Naive B cell (primary cell): ENCODE measurements at regions not wholly inside any gene's neighbourhood (a gene's known extent, or its start where the extent isn't known, plus 50 kb on each side); places are given as distances from the start of the nearest gene placed in this dataset.

ENCODE experiments used
- ATAC-seq, 2 donors: fragments of 150-1000 bp; cut with Tn5 transposase; 2 replicates each; pipeline ENCODE4 v1.10.0; 2021; ENCODE audit warnings: low read depth in 2 of 2, mild to moderate bottlenecking in 2 of 2, moderate library complexity in 2 of 2
- DNase-seq: peaks from one replicate; pipeline ENCODE4 v3.0.0; 2022
- H3K27ac Mint-ChIP-seq, 6 donors: one replicate each; pipeline ENCODE4 v1.8.0; 2020 to 2022; ENCODE audit warnings: mild to moderate bottlenecking in 6 of 6, mixed read lengths in 6 of 6, moderate library complexity in 5 of 6, inconsistent platforms in 2 of 6
- H3K27me3 Mint-ChIP-seq, 3 donors: one replicate each; pipeline ENCODE4 v1.8.0; 2021 to 2022; ENCODE audit warnings: mixed read lengths in 3 of 3, mild to moderate bottlenecking in 1 of 3
- H3K36me3 Mint-ChIP-seq, 2 donors: one replicate each; pipeline ENCODE4 v1.8.0; 2020 to 2022; ENCODE audit warnings: mixed read lengths in 2 of 2, inconsistent platforms in 1 of 2, mild to moderate bottlenecking in 1 of 2
- H3K4me1 Mint-ChIP-seq, 3 donors: one replicate each; pipeline ENCODE4 v1.8.0; 2020 to 2022; ENCODE audit warnings: mixed read lengths in 3 of 3, inconsistent platforms in 1 of 3, mild to moderate bottlenecking in 1 of 3, moderate library complexity in 1 of 3
- H3K4me3 Mint-ChIP-seq, 8 donors: one replicate each; pipeline ENCODE4 v1.8.0; 2020 to 2022; ENCODE audit warnings: mild to moderate bottlenecking in 8 of 8, mixed read lengths in 8 of 8, moderate library complexity in 8 of 8, inconsistent platforms in 2 of 8
- H3K9me3 Mint-ChIP-seq, 7 donors: one replicate each; pipeline ENCODE4 v1.8.0; 2020 to 2022; ENCODE audit warnings: mixed read lengths in 7 of 7, mild to moderate bottlenecking in 5 of 7, inconsistent platforms in 2 of 7, moderate library complexity in 1 of 7

- no peak overlapping the region for H3K4me3 Mint-ChIP-seq
Observed at GRCh38 chr11:129595038-129595962, 219.7 kb downstream of the BARX2 start.

GRCh38 chr11:129596351-129596750 lies 219.3 kb upstream of the TMEM45B start:
- Mint-ChIP-seq H3K27ac (no peak overlapping the region), H3K4me1 (no peaks in the 10 kb centered on the region), H3K36me3 (no peaks in the 10 kb centered on the region), H3K9me3 (peaks cover 0 to 7% (median 3%) of the 10 kb centered on the region in 7 donors), H3K27me3 (peaks cover 0 to 8% (median 5%) of the 10 kb centered on the region in 3 donors), H3K4me3 (no peak overlapping the region)
- no peak for DNase-seq
- ATAC-seq = no peak

More at GRCh38 chr11:129595038-129595962, 219.7 kb downstream of the BARX2 start:
- Mint-ChIP-seq H3K27ac (no peak overlapping the region), H3K27me3 (peaks cover 0 to 8% (median 5%) of the 10 kb centered on the region in 3 donors), H3K4me1 (no peaks in the 10 kb centered on the region), H3K9me3 (peaks cover 0 to 7% (median 2%) of the 10 kb centered on the region in 7 donors), H3K36me3 (no peaks in the 10 kb centered on the region)
- ATAC-seq = no peak
- DNase-seq = no peak

- DNase-seq (no peak), ATAC-seq (no peak)
- Mint-ChIP-seq H3K27ac (no peak overlapping the region), H3K4me3 (no peak overlapping the region), H3K36me3 (no peaks in the 10 kb centered on the region), H3K27me3 (peaks cover 0 to 8% (median 5%) of the 10 kb centered on the region in 3 donors), H3K9me3 (peaks cover 0 to 7% (median 5%) of the 10 kb centered on the region in 7 donors), H3K4me1 (no peaks in the 10 kb centered on the region)
Observed at GRCh38 chr11:129598378-129598777, 217.3 kb upstream of the TMEM45B start.

- no peaks in the 10 kb centered on the region for H3K27me3 Mint-ChIP-seq
- no peaks in the 10 kb centered on the region for H3K36me3 Mint-ChIP-seq
- no peak overlapping the region for H3K27ac Mint-ChIP-seq
- peaks cover 0 to 4% (median 0%) of the 10 kb centered on the region in 7 donors for H3K9me3 Mint-ChIP-seq
- DNase-seq = no peak
- H3K4me3 Mint-ChIP-seq = no peak overlapping the region
- ATAC-seq = no peak
- no peaks in the 10 kb centered on the region for H3K4me1 Mint-ChIP-seq
Observed at GRCh38 chr11:129605815-129606214, 209.8 kb upstream of the TMEM45B start.

GRCh38 chr11:129608711-129609110 lies 206.9 kb upstream of the TMEM45B start:
- DNase-seq = no peak
- H3K27ac Mint-ChIP-seq = no peak overlapping the region
- H3K4me1 Mint-ChIP-seq = no peaks in the 10 kb centered on the region
- H3K9me3 Mint-ChIP-seq = no peaks in the 10 kb centered on the region
- H3K4me3 Mint-ChIP-seq = no peak overlapping the region
- no peaks in the 10 kb centered on the region for H3K27me3 Mint-ChIP-seq
- H3K36me3 Mint-ChIP-seq = no peaks in the 10 kb centered on the region
- no peak for ATAC-seq

- DNase-seq = no peak
- Mint-ChIP-seq H3K36me3 (no peaks in the 10 kb centered on the region), H3K27ac (no peak overlapping the region), H3K9me3 (no peaks in the 10 kb centered on the region), H3K4me3 (no peak overlapping the region), H3K27me3 (no peaks in the 10 kb centered on the region), H3K4me1 (no peaks in the 10 kb centered on the region)
- ATAC-seq = no peak
Observed at GRCh38 chr11:129610125-129610524, 205.5 kb upstream of the TMEM45B start.

GRCh38 chr11:129610545-129610944 lies 205.1 kb upstream of the TMEM45B start:
- H3K4me3 Mint-ChIP-seq = no peak overlapping the region
- DNase-seq (no peak), ATAC-seq (no peak)
- H3K27ac Mint-ChIP-seq = no peak overlapping the region
- no peaks in the 10 kb centered on the region for H3K36me3 Mint-ChIP-seq
- no peaks in the 10 kb centered on the region for H3K4me1 Mint-ChIP-seq
- H3K9me3 Mint-ChIP-seq = no peaks in the 10 kb centered on the region
- H3K27me3 Mint-ChIP-seq = no peaks in the 10 kb centered on the region

- H3K27ac Mint-ChIP-seq = peak overlapping the region in 1 of 6 donors; percentile 15
- no peak overlapping the region for H3K4me3 Mint-ChIP-seq
- H3K9me3 Mint-ChIP-seq = no peaks in the 10 kb centered on the region
- H3K36me3 Mint-ChIP-seq = no peaks in the 10 kb centered on the region
- H3K27me3 Mint-ChIP-seq = peaks cover 6 to 11% (median 10%) of the 10 kb centered on the region in 3 donors
- no peaks in the 10 kb centered on the region for H3K4me1 Mint-ChIP-seq
- DNase-seq (no peak), ATAC-seq (no peak)
Observed at GRCh38 chr11:129611661-129612446, 203.8 kb upstream of the TMEM45B start.

GRCh38 chr11:129612447-129612961 lies 203.1 kb upstream of the TMEM45B start:
- no peaks in the 10 kb centered on the region for H3K4me1 Mint-ChIP-seq
- H3K27me3 Mint-ChIP-seq = peaks cover 6 to 15% (median 15%) of the 10 kb centered on the region in 3 donors
- DNase-seq (no peak), ATAC-seq (no peak)
- peaks cover 0 to 3% (median 0%) of the 10 kb centered on the region in 7 donors for H3K9me3 Mint-ChIP-seq
- H3K27ac Mint-ChIP-seq = no peak overlapping the region
- peaks cover 0 to 4% of the 10 kb centered on the region in 2 donors for H3K36me3 Mint-ChIP-seq
- no peak overlapping the region for H3K4me3 Mint-ChIP-seq

GRCh38 chr11:129613071-129613470 lies 202.6 kb upstream of the TMEM45B start:
- peaks cover 0 to 7% of the 10 kb centered on the region in 2 donors for H3K36me3 Mint-ChIP-seq
- DNase-seq (no peak), ATAC-seq (no peak)
- H3K27ac Mint-ChIP-seq = no peak overlapping the region
- no peak overlapping the region for H3K4me3 Mint-ChIP-seq
- peaks cover 0 to 4% (median 0%) of the 10 kb centered on the region in 7 donors for H3K9me3 Mint-ChIP-seq
- peaks cover 6 to 21% (median 19%) of the 10 kb centered on the region in 3 donors for H3K27me3 Mint-ChIP-seq
- no peaks in the 10 kb centered on the region for H3K4me1 Mint-ChIP-seq

- no peak for DNase-seq
- H3K4me1 Mint-ChIP-seq = no peaks in the 10 kb centered on the region
- ATAC-seq = no peak
- H3K9me3 Mint-ChIP-seq = peaks cover 0 to 4% (median 0%) of the 10 kb centered on the region in 7 donors
- no peak overlapping the region for H3K27ac Mint-ChIP-seq
- H3K36me3 Mint-ChIP-seq = peaks cover 0 to 7% of the 10 kb centered on the region in 2 donors
- peaks cover 6 to 26% (median 19%) of the 10 kb centered on the region in 3 donors for H3K27me3 Mint-ChIP-seq
- H3K4me3 Mint-ChIP-seq = no peak overlapping the region
Observed at GRCh38 chr11:129614256-129614944, 201.2 kb upstream of the TMEM45B start.

- Mint-ChIP-seq H3K4me1 (no peaks in the 10 kb centered on the region), H3K4me3 (no peak overlapping the region), H3K36me3 (peaks cover 0 to 7% of the 10 kb centered on the region in 2 donors), H3K9me3 (peaks cover 0 to 5% (median 1%) of the 10 kb centered on the region in 7 donors), H3K27me3 (peaks cover 10 to 31% (median 19%) of the 10 kb centered on the region in 3 donors), H3K27ac (no peak overlapping the region)
- DNase-seq (no peak), ATAC-seq (no peak)
Observed at GRCh38 chr11:129618046-129618569, 197.5 kb upstream of the TMEM45B start.
